Cardiac muscle cell (in vitro differentiated cells and primary cell): ENCODE measurements at regions not wholly inside any gene's neighbourhood (a gene's known extent, or its start where the extent isn't known, plus 50 kb on each side); places are given as distances from the start of the nearest gene placed in this dataset.

ENCODE experiments used
- DNase-seq, 2 donors: peaks; one replicate each; pipeline versions ENCODE4 v3.0.0 to v3.0.0-alpha.2; 2010 to 2017; ENCODE audit warnings: low read depth in 1 of 2, low spot score in 1 of 2
- H3K27ac ChIP-seq: fragments of 200-600 bp; sonication (generic); 2 replicates; pipeline ENCODE4 v1.5.1; 2016
- H3K27me3 ChIP-seq: fragments of 200-600 bp; sonication (generic); 2 replicates; pipeline ENCODE4 v1.6.0; 2016; ENCODE audit warnings: control low read depth
- H3K36me3 ChIP-seq: fragments of 200-600 bp; sonication (generic); 2 replicates; pipeline ENCODE4 v1.5.1; 2016; ENCODE audit warnings: control low read depth
- H3K4me1 ChIP-seq: fragments of 200-600 bp; sonication (generic); 2 replicates; pipeline ENCODE4 v1.8.1; 2017; ENCODE audit warnings: low read depth, mild to moderate bottlenecking, mixed run types
- H3K4me3 ChIP-seq: fragments of 200-600 bp; sonication (generic); 2 replicates; pipeline ENCODE4 v1.5.1; 2016; ENCODE audit warnings: mild to moderate bottlenecking
- H3K9me3 ChIP-seq: fragments of 200-600 bp; sonication (generic); 2 replicates; pipeline ENCODE4 v1.5.1; 2017; ENCODE audit warnings: low read depth, mild to moderate bottlenecking, control low read depth
- TF ChIP-seq, protein P1 (sequence below): IDR thresholded peaks from 2 replicates; pipeline ENCODE4 v1.5.1; 2012; ENCODE audit warnings: low read depth, mild to moderate bottlenecking, low read length

DNA sequence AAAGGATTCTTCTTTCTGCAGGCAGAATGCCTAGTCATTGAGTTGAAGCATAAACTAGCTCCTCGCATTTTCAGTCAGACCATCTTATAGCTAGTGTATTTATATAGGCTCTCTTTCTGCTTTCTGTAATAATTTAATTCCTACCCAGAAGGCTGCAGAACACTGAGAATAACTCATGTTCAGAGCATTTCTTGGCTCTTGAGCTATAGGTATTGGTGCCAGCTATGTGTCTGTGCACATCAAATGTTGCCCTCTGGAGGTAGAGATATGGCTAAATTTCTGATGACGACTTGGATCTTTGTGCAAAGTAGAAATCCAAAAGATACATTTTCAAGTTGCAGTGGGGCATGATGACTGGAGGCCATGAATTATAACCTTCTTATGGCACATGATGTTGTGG lies 336.2 kb upstream of the TPM1 start:
- Histone ChIP-seq H3K27me3 (no peaks in the 10 kb centered on the region), H3K4me3 (no peak overlapping the region), H3K4me1 (no peaks in the 10 kb centered on the region), H3K36me3 (peaks cover 2% of the 10 kb centered on the region), H3K27ac (no peak overlapping the region), H3K9me3 (no peaks in the 10 kb centered on the region)
- TF ChIP-seq, protein P1, sequence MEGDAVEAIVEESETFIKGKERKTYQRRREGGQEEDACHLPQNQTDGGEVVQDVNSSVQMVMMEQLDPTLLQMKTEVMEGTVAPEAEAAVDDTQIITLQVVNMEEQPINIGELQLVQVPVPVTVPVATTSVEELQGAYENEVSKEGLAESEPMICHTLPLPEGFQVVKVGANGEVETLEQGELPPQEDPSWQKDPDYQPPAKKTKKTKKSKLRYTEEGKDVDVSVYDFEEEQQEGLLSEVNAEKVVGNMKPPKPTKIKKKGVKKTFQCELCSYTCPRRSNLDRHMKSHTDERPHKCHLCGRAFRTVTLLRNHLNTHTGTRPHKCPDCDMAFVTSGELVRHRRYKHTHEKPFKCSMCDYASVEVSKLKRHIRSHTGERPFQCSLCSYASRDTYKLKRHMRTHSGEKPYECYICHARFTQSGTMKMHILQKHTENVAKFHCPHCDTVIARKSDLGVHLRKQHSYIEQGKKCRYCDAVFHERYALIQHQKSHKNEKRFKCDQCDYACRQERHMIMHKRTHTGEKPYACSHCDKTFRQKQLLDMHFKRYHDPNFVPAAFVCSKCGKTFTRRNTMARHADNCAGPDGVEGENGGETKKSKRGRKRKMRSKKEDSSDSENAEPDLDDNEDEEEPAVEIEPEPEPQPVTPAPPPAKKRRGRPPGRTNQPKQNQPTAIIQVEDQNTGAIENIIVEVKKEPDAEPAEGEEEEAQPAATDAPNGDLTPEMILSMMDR = no peak
- no peak for DNase-seq

DNA sequence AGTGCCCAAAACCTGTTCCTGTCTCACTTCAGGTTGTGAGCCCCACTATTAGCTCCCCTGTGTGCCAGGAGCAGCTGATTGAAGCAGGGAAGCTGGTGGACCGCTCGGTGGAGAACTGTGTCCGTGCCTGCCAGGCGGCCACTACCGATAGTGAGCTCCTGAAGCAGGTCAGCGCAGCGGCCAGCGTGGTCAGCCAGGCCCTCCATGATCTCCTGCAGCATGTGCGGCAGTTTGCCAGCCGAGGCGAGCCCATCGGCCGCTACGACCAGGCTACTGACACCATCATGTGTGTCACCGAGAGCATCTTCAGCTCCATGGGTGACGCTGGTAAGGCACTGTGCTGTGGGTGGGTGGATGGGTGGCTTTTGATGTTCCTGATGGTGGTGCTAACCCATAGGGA lies 334.1 kb upstream of the TPM1 start:
- H3K9me3 ChIP-seq = no peaks in the 10 kb centered on the region
- no peaks in the 10 kb centered on the region for H3K36me3 ChIP-seq
- no peak overlapping the region for H3K27ac ChIP-seq
- H3K4me1 ChIP-seq = no peaks in the 10 kb centered on the region
- DNase-seq = no peak
- H3K27me3 ChIP-seq = no peaks in the 10 kb centered on the region
- no peak overlapping the region for H3K4me3 ChIP-seq
- TF ChIP-seq, protein P1 = no peak

DNA sequence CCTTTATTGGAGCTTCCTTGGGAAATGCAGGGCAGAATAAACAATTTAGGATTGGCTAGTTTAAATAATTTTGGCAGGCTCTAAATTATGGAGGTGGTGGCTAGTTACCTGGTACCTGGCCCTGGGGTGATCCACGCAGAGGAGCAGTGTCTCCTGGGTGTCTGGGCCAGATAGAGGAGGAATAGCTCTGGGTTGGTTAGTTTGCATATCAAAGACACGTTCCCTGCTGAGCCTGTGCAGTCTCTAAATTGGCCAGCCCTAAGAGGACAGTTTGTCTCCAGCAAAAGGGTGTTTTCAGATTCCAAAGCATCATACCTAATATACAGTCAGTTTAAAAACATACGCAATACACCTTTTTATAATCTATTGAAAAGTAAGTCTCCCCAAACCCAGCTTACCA lies 333.3 kb upstream of the TPM1 start:
- DNase-seq = no peak
- H3K27me3 ChIP-seq = no peaks in the 10 kb centered on the region
- no peak overlapping the region for H3K4me3 ChIP-seq
- H3K36me3 ChIP-seq = no peaks in the 10 kb centered on the region
- H3K9me3 ChIP-seq = no peaks in the 10 kb centered on the region
- TF ChIP-seq, protein P1 = no peak
- H3K4me1 ChIP-seq = no peaks in the 10 kb centered on the region
- H3K27ac ChIP-seq = no peak overlapping the region

DNA sequence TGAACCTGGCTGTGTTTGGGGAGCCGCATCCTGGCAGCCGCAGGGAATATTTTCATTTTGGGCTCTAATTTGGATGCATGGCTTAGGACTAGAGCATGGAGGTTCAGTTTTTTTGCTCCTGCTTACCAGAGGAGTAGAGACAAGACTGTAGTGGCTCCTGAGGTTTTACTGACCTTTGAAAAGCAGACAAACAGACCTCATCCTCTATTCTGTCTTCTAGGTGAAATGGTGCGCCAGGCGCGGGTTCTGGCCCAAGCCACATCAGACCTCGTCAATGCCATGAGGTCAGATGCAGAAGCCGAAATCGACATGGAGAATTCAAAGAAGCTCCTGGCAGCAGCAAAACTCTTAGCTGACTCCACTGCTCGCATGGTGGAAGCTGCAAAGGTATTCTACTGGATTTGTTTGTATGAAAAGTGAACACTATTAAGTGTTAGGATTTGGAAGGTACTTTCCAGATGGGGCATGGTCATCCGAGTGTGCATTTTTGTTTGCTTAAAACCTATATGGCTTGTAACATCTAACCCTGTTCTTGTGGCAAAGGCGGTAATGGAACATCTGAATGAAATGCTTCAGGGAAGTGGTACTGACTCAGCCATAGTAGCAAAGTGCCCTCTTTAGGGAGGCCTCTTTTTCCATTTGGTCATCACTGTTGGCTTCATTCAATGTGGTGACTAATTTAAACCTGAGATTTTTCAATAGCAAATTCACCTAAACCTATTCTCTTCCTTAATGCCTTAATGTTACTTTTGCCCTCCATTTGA lies 330.7 kb upstream of the TPM1 start:
- TF ChIP-seq, protein P1 = no peak
- Histone ChIP-seq H3K9me3 (no peaks in the 10 kb centered on the region), H3K27me3 (no peaks in the 10 kb centered on the region), H3K36me3 (no peaks in the 10 kb centered on the region), H3K4me1 (no peaks in the 10 kb centered on the region), H3K4me3 (no peak overlapping the region), H3K27ac (no peak overlapping the region)
- DNase-seq = no peak

DNA sequence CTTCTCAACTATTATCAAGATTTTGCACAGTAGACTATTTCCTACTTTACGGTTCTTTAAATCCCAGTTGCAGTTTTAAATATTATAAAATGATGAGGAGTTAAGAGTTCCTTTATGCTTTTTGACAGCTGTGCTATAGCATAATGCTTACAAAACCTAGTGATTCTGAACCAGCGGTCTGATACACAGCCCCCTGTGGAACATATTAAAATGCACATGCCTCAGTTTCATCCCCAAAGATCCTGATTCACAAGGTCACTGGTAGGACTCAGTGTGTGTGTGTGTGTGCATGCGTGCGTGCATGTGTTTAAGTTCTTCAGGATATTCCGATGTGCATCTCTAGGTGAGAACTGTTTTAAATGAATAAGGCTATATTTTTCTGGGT lies 330.1 kb upstream of the TPM1 start:
- TF ChIP-seq, protein P1 = no peak
- DNase-seq = no peak
- no peak overlapping the region for H3K27ac ChIP-seq

More for the DNA sequence above, 330.1 kb upstream of the TPM1 start:
- Histone ChIP-seq H3K36me3 (peaks cover 3% of the 10 kb centered on the region), H3K9me3 (no peaks in the 10 kb centered on the region), H3K4me3 (no peak overlapping the region), H3K4me1 (no peaks in the 10 kb centered on the region), H3K27me3 (no peaks in the 10 kb centered on the region)
